ENCODE measurements at regions not wholly inside any gene's neighbourhood (a gene's known extent, or its start where the extent isn't known, plus 50 kb on each side); places are given as distances from the start of the nearest gene placed in this dataset.

DNA sequence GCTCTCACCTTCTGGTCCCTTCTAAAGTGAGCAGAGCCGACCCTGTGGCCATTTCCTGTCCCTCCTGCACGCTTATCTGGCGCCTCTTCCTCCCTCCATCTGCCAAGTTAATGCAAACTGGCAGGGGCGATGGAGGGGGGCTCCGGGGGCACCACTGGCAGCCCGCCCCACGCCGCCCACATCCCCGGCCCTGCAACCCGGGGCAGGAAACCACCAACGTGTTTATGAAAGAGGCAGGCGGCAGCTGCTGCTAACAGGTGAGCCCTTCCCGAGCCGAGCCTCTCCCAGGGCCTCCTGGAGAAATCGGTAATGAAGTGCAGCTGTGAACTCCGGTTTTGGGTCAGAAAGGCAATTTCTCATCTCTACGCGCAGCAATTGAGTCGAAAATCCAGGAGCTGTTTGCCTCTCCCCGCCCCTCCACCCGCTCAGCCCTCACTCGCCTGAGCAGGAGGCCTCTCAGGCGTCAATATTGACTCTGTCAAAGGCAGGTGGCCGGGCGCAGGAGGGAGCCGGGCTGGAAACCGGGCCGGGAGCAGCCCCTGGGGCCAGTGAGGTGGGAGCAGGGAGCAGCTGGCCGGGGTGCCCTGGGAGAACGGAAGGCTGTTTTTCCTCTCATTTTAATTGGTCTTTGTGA lies 164.4 kb upstream of the GSE1 start (continued):
- TF ChIP-seq, protein P1, sequence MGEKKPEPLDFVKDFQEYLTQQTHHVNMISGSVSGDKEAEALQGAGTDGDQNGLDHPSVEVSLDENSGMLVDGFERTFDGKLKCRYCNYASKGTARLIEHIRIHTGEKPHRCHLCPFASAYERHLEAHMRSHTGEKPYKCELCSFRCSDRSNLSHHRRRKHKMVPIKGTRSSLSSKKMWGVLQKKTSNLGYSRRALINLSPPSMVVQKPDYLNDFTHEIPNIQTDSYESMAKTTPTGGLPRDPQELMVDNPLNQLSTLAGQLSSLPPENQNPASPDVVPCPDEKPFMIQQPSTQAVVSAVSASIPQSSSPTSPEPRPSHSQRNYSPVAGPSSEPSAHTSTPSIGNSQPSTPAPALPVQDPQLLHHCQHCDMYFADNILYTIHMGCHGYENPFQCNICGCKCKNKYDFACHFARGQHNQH (CRISPR knock-in tag; IDR thresholded peaks at IDR 0.05): peak; percentile 91
- TF ChIP-seq ISX (CRISPR knock-in tag; conservative IDR thresholded peaks at IDR 0.05): peak; percentile 34; the same call in 1 of the 2 replicates
- TF ChIP-seq ATF7 (IDR thresholded peaks at IDR 0.05): no peak
- 0 out of 2 replicates have a peak, but pooled peaks have one; percentile 13 for TF ChIP-seq ATF7 (CRISPR knock-in tag; IDR thresholded peaks at IDR 0.05)
- peak; percentile 77; the same call in 1 of the 2 replicates for TF ChIP-seq RXRA (CRISPR knock-in tag; IDR thresholded peaks at IDR 0.05)
- no peak; the same call in 1 of the 2 replicates for TF ChIP-seq MED13 (CRISPR knock-in tag; IDR thresholded peaks at IDR 0.05)
- TF ChIP-seq ZNF335 (CRISPR knock-in tag; IDR thresholded peaks at IDR 0.05): peak; percentile 77; the same call in 1 of the 2 replicates
- TF ChIP-seq JUND (CRISPR knock-in tag; IDR thresholded peaks at IDR 0.05): no peak
- TF ChIP-seq ZNF33A (CRISPR knock-in tag; IDR thresholded peaks at IDR 0.05; ENCODE audit: borderline replicate concordance): no peak
- peak; percentile 79; the same call in 1 of the 2 replicates for TF ChIP-seq ZNF841 (CRISPR knock-in tag; IDR thresholded peaks at IDR 0.05; ENCODE audit: borderline replicate concordance)
- no peak for TF ChIP-seq SOX6 (IDR thresholded peaks at IDR 0.05)
- TF ChIP-seq SOX6 (CRISPR knock-in tag; IDR thresholded peaks at IDR 0.05): peak; percentile 79
- no peak for TF ChIP-seq SYNCRIP (IDR thresholded peaks at IDR 0.05; ENCODE audit: insufficient read depth, low read depth, low read length)
- no peak for TF ChIP-seq MAFF (IDR thresholded peaks at IDR 0.05; ENCODE audit: low read depth, low read length)
- TF ChIP-seq SP2 (CRISPR knock-in tag; IDR thresholded peaks at IDR 0.05): peak; percentile 63
- TF ChIP-seq, protein P2, sequence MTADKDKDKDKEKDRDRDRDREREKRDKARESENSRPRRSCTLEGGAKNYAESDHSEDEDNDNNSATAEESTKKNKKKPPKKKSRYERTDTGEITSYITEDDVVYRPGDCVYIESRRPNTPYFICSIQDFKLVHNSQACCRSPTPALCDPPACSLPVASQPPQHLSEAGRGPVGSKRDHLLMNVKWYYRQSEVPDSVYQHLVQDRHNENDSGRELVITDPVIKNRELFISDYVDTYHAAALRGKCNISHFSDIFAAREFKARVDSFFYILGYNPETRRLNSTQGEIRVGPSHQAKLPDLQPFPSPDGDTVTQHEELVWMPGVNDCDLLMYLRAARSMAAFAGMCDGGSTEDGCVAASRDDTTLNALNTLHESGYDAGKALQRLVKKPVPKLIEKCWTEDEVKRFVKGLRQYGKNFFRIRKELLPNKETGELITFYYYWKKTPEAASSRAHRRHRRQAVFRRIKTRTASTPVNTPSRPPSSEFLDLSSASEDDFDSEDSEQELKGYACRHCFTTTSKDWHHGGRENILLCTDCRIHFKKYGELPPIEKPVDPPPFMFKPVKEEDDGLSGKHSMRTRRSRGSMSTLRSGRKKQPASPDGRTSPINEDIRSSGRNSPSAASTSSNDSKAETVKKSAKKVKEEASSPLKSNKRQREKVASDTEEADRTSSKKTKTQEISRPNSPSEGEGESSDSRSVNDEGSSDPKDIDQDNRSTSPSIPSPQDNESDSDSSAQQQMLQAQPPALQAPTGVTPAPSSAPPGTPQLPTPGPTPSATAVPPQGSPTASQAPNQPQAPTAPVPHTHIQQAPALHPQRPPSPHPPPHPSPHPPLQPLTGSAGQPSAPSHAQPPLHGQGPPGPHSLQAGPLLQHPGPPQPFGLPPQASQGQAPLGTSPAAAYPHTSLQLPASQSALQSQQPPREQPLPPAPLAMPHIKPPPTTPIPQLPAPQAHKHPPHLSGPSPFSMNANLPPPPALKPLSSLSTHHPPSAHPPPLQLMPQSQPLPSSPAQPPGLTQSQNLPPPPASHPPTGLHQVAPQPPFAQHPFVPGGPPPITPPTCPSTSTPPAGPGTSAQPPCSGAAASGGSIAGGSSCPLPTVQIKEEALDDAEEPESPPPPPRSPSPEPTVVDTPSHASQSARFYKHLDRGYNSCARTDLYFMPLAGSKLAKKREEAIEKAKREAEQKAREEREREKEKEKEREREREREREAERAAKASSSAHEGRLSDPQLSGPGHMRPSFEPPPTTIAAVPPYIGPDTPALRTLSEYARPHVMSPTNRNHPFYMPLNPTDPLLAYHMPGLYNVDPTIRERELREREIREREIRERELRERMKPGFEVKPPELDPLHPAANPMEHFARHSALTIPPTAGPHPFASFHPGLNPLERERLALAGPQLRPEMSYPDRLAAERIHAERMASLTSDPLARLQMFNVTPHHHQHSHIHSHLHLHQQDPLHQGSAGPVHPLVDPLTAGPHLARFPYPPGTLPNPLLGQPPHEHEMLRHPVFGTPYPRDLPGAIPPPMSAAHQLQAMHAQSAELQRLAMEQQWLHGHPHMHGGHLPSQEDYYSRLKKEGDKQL (CRISPR knock-in tag; IDR thresholded peaks at IDR 0.05; ENCODE audit: low read depth): peak; percentile 92
- peak; percentile 99 for TF ChIP-seq SAP130 (CRISPR knock-in tag; IDR thresholded peaks at IDR 0.05; ENCODE audit: low read depth)
- TF ChIP-seq, protein P3, sequence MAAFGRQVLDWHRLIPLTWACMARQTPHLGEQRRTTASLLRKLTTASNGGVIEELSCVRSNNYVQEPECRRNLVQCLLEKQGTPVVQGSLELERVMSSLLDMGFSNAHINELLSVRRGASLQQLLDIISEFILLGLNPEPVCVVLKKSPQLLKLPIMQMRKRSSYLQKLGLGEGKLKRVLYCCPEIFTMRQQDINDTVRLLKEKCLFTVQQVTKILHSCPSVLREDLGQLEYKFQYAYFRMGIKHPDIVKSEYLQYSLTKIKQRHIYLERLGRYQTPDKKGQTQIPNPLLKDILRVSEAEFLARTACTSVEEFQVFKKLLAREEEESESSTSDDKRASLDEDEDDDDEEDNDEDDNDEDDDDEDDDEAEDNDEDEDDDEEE (CRISPR knock-in tag; IDR thresholded peaks at IDR 0.05): peak; percentile 81; the same call in 1 of the 2 replicates
- TF ChIP-seq KAT7 (CRISPR knock-in tag; IDR thresholded peaks at IDR 0.05; ENCODE audit: borderline replicate concordance): 0 out of 2 replicates have a peak, but pooled peaks have one; percentile 47
- 0 out of 2 replicates have a peak, but pooled peaks have one; percentile 62 for TF ChIP-seq SMAD1 (CRISPR knock-in tag; IDR thresholded peaks at IDR 0.05; ENCODE audit: borderline replicate concordance, low read depth)
- TF ChIP-seq NAIF1 (CRISPR knock-in tag; IDR thresholded peaks at IDR 0.05; ENCODE audit: borderline replicate concordance): no peak
- TF ChIP-seq ZNF557 (CRISPR knock-in tag; IDR thresholded peaks at IDR 0.05): 0 out of 2 replicates have a peak, but pooled peaks have one; percentile 66
- TF ChIP-seq ZNF709 (CRISPR knock-in tag; IDR thresholded peaks at IDR 0.05): peak; percentile 94
- peak; percentile 95 for TF ChIP-seq TBX2 (CRISPR knock-in tag; IDR thresholded peaks at IDR 0.05; ENCODE audit: borderline replicate concordance)
- TF ChIP-seq SRY (CRISPR knock-in tag; IDR thresholded peaks at IDR 0.05): no peak; the same call in 1 of the 2 replicates
